SK-N-SH (cell line): ENCODE measurements at regions not wholly inside any gene's neighbourhood (a gene's known extent, or its start where the extent isn't known, plus 50 kb on each side); places are given as distances from the start of the nearest gene placed in this dataset.

Experiments used
- CHD2 ChIP-seq: fragments of 150-350 bp; IDR thresholded peaks from 2 replicates; pipeline ENCODE4 v1.6.1; 2018; ENCODE audit warnings: low read length; ENCODE audit not compliant: partially characterized antibody
- CTCF ChIP-seq: fragments of 200-600 bp; sonication (generic); IDR thresholded peaks from 2 replicates; pipeline ENCODE4 v1.6.1; 2017; ENCODE audit warnings: antibody characterized with exemption, mild to moderate bottlenecking, moderate library complexity
- FOXM1 ChIP-seq: IDR thresholded peaks from 2 replicates; pipeline ENCODE4 v1.4.0; 2012; ENCODE audit warnings: low read depth, mild to moderate bottlenecking
- MAX ChIP-seq: IDR thresholded peaks from 2 replicates; pipeline ENCODE4 v1.4.0; 2012; ENCODE audit warnings: low read depth
- RAD21 ChIP-seq: IDR thresholded peaks from 2 replicates; pipeline ENCODE4 v1.6.1; 2012; ENCODE audit warnings: mild to moderate bottlenecking, low read length
- SIN3A ChIP-seq: IDR thresholded peaks from 2 replicates; pipeline ENCODE4 v1.6.1; 2012; ENCODE audit warnings: low read depth, mild to moderate bottlenecking, low read length, moderate library complexity, borderline replicate concordance
- TCF12 ChIP-seq: IDR thresholded peaks from 2 replicates; pipeline ENCODE4 v1.4.0; 2012
- USF1 ChIP-seq: IDR thresholded peaks from 2 replicates; pipeline ENCODE4 v1.4.0; 2012; ENCODE audit warnings: low read depth, borderline replicate concordance

- no peak for TF ChIP-seq RAD21
- no peak for TF ChIP-seq USF1
- TF ChIP-seq MAX, result no peak
- TF ChIP-seq TCF12, result no peak
- no peak for TF ChIP-seq CTCF
- TF ChIP-seq CHD2, result no peak
- no peak for TF ChIP-seq SIN3A
- TF ChIP-seq FOXM1, result no peak
Observed at GRCh38 chr18:46199515-46200147, 95.4 kb downstream of the HAUS1 start.
